ENCODE measurements at regions not wholly inside any gene's neighbourhood (a gene's known extent, or its start where the extent isn't known, plus 50 kb on each side); places are given as distances from the start of the nearest gene placed in this dataset.

GRCh38 chr7:53743697-53744402 lies 708.4 kb downstream of the POM121L12 start:
- in situ Hi-C loops (cut with MboI) (no loop called here), intact Hi-C loops (cut with micrococcal nuclease; ENCODE audit: unreplicated experiment) (no loop called here)
- ATAC-seq (no peak), DNase-seq (ENCODE audit: low read depth, low spot score) (no peak), FAIRE-seq (no peak)
- no TSS peak for BruUV-seq (replicated peaks)
- 17% methylated on average over 8 of the region's 8 CpGs for WGBS (ENCODE audit: insufficient coverage, insufficient replicate concordance, low lambda C conversion rate, missing lambda C conversion rate)
- Histone ChIP-seq H3K9ac (ENCODE audit: control insufficient read depth, insufficient read depth, low read length) (no peak overlapping the region), H4K20me1 (ENCODE audit: control insufficient read depth, insufficient read depth) (no peaks in the 10 kb centered on the region), H3K4me2 (ENCODE audit: control insufficient read depth, insufficient read depth) (no peak overlapping the region), H3K9me3 (replicated peaks; ENCODE audit: control insufficient read depth, insufficient read depth, low read length) (no peaks in the 10 kb centered on the region; the same call in 2 of the 3 replicates), H3K4me1 (ENCODE audit: control insufficient read depth, insufficient read depth, low read length) (no peaks in the 10 kb centered on the region), H3K27ac (ENCODE audit: control insufficient read depth, insufficient read depth) (no peak overlapping the region), H3K79me2 (ENCODE audit: control insufficient read depth, insufficient read depth, low read length) (no peaks in the 10 kb centered on the region), H3K36me3 (ENCODE audit: control insufficient read depth in 2 of 2, insufficient read depth in 2 of 2, low read length in 1 of 2) (no peaks in the 10 kb centered on the region), H3K27me3 (replicated peaks in 1 of 2; ENCODE audit: control insufficient read depth in 2 of 2, insufficient read depth in 2 of 2, low read length in 1 of 2) (no peaks in the 10 kb centered on the region), H3K4me3 (no peak overlapping the region), H2AFZ (ENCODE audit: control insufficient read depth, low read depth, low read length) (no peak overlapping the region)
- SMC1A ChIA-PET (ENCODE audit: uncharacterized antibody, unreplicated experiment), result no interaction called here
- TF ChIP-seq, protein P1, sequence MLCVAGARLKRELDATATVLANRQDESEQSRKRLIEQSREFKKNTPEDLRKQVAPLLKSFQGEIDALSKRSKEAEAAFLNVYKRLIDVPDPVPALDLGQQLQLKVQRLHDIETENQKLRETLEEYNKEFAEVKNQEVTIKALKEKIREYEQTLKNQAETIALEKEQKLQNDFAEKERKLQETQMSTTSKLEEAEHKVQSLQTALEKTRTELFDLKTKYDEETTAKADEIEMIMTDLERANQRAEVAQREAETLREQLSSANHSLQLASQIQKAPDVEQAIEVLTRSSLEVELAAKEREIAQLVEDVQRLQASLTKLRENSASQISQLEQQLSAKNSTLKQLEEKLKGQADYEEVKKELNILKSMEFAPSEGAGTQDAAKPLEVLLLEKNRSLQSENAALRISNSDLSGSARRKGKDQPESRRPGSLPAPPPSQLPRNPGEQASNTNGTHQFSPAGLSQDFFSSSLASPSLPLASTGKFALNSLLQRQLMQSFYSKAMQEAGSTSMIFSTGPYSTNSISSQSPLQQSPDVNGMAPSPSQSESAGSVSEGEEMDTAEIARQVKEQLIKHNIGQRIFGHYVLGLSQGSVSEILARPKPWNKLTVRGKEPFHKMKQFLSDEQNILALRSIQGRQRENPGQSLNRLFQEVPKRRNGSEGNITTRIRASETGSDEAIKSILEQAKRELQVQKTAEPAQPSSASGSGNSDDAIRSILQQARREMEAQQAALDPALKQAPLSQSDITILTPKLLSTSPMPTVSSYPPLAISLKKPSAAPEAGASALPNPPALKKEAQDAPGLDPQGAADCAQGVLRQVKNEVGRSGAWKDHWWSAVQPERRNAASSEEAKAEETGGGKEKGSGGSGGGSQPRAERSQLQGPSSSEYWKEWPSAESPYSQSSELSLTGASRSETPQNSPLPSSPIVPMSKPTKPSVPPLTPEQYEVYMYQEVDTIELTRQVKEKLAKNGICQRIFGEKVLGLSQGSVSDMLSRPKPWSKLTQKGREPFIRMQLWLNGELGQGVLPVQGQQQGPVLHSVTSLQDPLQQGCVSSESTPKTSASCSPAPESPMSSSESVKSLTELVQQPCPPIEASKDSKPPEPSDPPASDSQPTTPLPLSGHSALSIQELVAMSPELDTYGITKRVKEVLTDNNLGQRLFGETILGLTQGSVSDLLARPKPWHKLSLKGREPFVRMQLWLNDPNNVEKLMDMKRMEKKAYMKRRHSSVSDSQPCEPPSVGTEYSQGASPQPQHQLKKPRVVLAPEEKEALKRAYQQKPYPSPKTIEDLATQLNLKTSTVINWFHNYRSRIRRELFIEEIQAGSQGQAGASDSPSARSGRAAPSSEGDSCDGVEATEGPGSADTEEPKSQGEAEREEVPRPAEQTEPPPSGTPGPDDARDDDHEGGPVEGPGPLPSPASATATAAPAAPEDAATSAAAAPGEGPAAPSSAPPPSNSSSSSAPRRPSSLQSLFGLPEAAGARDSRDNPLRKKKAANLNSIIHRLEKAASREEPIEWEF (IDR thresholded peaks at IDR 0.05; ENCODE audit: insufficient replicate concordance, low read depth, low read length), result no peak
- no peak for TF ChIP-seq ZBTB4 (CRISPR knock-in tag; IDR thresholded peaks at IDR 0.05)
- TF ChIP-seq EZH2 (IDR thresholded peaks at IDR 0.05; ENCODE audit: borderline replicate concordance, control insufficient read depth, low read depth, low read length), result no peak
- TF ChIP-seq, protein P2, sequence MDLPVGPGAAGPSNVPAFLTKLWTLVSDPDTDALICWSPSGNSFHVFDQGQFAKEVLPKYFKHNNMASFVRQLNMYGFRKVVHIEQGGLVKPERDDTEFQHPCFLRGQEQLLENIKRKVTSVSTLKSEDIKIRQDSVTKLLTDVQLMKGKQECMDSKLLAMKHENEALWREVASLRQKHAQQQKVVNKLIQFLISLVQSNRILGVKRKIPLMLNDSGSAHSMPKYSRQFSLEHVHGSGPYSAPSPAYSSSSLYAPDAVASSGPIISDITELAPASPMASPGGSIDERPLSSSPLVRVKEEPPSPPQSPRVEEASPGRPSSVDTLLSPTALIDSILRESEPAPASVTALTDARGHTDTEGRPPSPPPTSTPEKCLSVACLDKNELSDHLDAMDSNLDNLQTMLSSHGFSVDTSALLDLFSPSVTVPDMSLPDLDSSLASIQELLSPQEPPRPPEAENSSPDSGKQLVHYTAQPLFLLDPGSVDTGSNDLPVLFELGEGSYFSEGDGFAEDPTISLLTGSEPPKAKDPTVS (IDR thresholded peaks at IDR 0.05; ENCODE audit: low read depth, low read length), result no peak
- TF ChIP-seq, protein P3, sequence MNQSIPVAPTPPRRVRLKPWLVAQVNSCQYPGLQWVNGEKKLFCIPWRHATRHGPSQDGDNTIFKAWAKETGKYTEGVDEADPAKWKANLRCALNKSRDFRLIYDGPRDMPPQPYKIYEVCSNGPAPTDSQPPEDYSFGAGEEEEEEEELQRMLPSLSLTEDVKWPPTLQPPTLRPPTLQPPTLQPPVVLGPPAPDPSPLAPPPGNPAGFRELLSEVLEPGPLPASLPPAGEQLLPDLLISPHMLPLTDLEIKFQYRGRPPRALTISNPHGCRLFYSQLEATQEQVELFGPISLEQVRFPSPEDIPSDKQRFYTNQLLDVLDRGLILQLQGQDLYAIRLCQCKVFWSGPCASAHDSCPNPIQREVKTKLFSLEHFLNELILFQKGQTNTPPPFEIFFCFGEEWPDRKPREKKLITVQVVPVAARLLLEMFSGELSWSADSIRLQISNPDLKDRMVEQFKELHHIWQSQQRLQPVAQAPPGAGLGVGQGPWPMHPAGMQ (IDR thresholded peaks at IDR 0.05; ENCODE audit: borderline replicate concordance), result no peak
- no peak for TF ChIP-seq USF2 (IDR thresholded peaks at IDR 0.05; ENCODE audit: borderline replicate concordance, low read depth, low read length)
- TF ChIP-seq ZSCAN29 (IDR thresholded peaks at IDR 0.05), result no peak
- TF ChIP-seq NR2C2 (IDR thresholded peaks at IDR 0.05; ENCODE audit: borderline replicate concordance, control insufficient read depth, insufficient read length, low read depth), result no peak
- no peak for TF ChIP-seq EED (IDR thresholded peaks at IDR 0.05; ENCODE audit: low read depth)
- no peak for TF ChIP-seq MXI1 (IDR thresholded peaks at IDR 0.05; ENCODE audit: low read depth, low read length)
- POLR2A ChIA-PET, result no interaction called here
- RAD21 ChIA-PET (ENCODE audit: unreplicated experiment), result no interaction called here
- CTCF ChIA-PET, result no interaction called here

All from GM12878 (cell line).